ENCODE measurements at regions not wholly inside any gene's neighbourhood (a gene's known extent, or its start where the extent isn't known, plus 50 kb on each side); places are given as distances from the start of the nearest gene placed in this dataset.

- no peaks in the 10 kb centered on the region for H3K9me2 ChIP-seq (ENCODE audit: insufficient read depth, low read length)
- no peak overlapping the region for H3K4me2 ChIP-seq (ENCODE audit: low read length)
- H3K27me3 ChIP-seq (ENCODE audit: insufficient read depth, low read depth, low read length) = no peaks in the 10 kb centered on the region
- H4K20me1 ChIP-seq (ENCODE audit: insufficient read depth) = no peaks in the 10 kb centered on the region
- H3K36me3 ChIP-seq (ENCODE audit: insufficient read depth, low read length) = no peaks in the 10 kb centered on the region
- no peak overlapping the region for H2AFZ ChIP-seq (ENCODE audit: low read depth, low read length)
- no peaks in the 10 kb centered on the region for H3K9me3 ChIP-seq (ENCODE audit: low read length)
- no peak for TF ChIP-seq CTCF (IDR thresholded peaks at IDR 0.05; ENCODE audit: poor library complexity, severe bottlenecking)
- TF ChIP-seq RAD21 (conservative IDR thresholded peaks at IDR 0.05) = no peak
- H3K4me3 ChIP-seq (ENCODE audit: low read length) = no peak overlapping the region
- no peaks in the 10 kb centered on the region for H3F3A ChIP-seq (ENCODE audit: insufficient read depth, low read length, poor library complexity, severe bottlenecking)
- no peak overlapping the region for H3K27ac ChIP-seq (ENCODE audit: low read length)
- no peak overlapping the region for H3K9ac ChIP-seq (ENCODE audit: low read length)
- no peaks in the 10 kb centered on the region for H3K79me2 ChIP-seq (replicated peaks; ENCODE audit: insufficient read depth, low read length)
Observed at GRCh38 chr10:18875477-18875876, 173.1 kb upstream of the MALRD1 start.

GRCh38 chr10:18879284-18879683 lies 169.3 kb upstream of the MALRD1 start:
- H2AFZ ChIP-seq (ENCODE audit: low read depth, low read length) = no peak overlapping the region
- H3K79me2 ChIP-seq (replicated peaks; ENCODE audit: insufficient read depth, low read length) = no peaks in the 10 kb centered on the region
- H3K9me2 ChIP-seq (ENCODE audit: insufficient read depth, low read length) = no peaks in the 10 kb centered on the region
- H3F3A ChIP-seq (ENCODE audit: insufficient read depth, low read length, poor library complexity, severe bottlenecking) = no peaks in the 10 kb centered on the region
- TF ChIP-seq RAD21 (conservative IDR thresholded peaks at IDR 0.05) (no peak), EZH2 (IDR thresholded peaks at IDR 0.05; ENCODE audit: borderline replicate concordance, insufficient read depth, low read length, poor library complexity, severe bottlenecking) (no peak), TAF1 (IDR thresholded peaks at IDR 0.05; ENCODE audit: low read depth) (no peak), MXI1 (conservative IDR thresholded peaks at IDR 0.05; ENCODE audit: poor library complexity, severe bottlenecking) (no peak), EP300 (conservative IDR thresholded peaks at IDR 0.05; ENCODE audit: poor library complexity, severe bottlenecking) (no peak), POLR2AphosphoS5 (IDR thresholded peaks at IDR 0.05) (no peak), CTCF (IDR thresholded peaks at IDR 0.05; ENCODE audit: poor library complexity, severe bottlenecking) (no peak), SMC3 (conservative IDR thresholded peaks at IDR 0.05; ENCODE audit: poor library complexity) (no peak)
- no peak overlapping the region for H3K4me2 ChIP-seq (ENCODE audit: low read length)
- no peak overlapping the region for H3K27ac ChIP-seq (ENCODE audit: low read length)
- no peaks in the 10 kb centered on the region for H3K36me3 ChIP-seq (ENCODE audit: insufficient read depth, low read length)
- H3K9ac ChIP-seq (ENCODE audit: low read length) = no peak overlapping the region
- H4K20me1 ChIP-seq (ENCODE audit: insufficient read depth) = no peaks in the 10 kb centered on the region
- H3K27me3 ChIP-seq (ENCODE audit: insufficient read depth, low read depth, low read length) = no peaks in the 10 kb centered on the region
- no peaks in the 10 kb centered on the region for H3K9me3 ChIP-seq (ENCODE audit: low read length)
- H3K4me3 ChIP-seq (ENCODE audit: low read length) = no peak overlapping the region

GRCh38 chr10:18880530-18880929 lies 168.1 kb upstream of the MALRD1 start:
- Histone ChIP-seq H3K4me3 (ENCODE audit: low read length) (no peak overlapping the region), H3F3A (ENCODE audit: insufficient read depth, low read length, poor library complexity, severe bottlenecking) (no peaks in the 10 kb centered on the region), H3K9ac (ENCODE audit: low read length) (no peak overlapping the region), H3K27me3 (ENCODE audit: insufficient read depth, low read depth, low read length) (no peaks in the 10 kb centered on the region), H3K36me3 (ENCODE audit: insufficient read depth, low read length) (no peaks in the 10 kb centered on the region), H3K9me3 (ENCODE audit: low read length) (no peaks in the 10 kb centered on the region), H3K27ac (ENCODE audit: low read length) (no peak overlapping the region), H2AFZ (ENCODE audit: low read depth, low read length) (no peak overlapping the region), H3K9me2 (ENCODE audit: insufficient read depth, low read length) (no peaks in the 10 kb centered on the region), H4K20me1 (ENCODE audit: insufficient read depth) (no peaks in the 10 kb centered on the region), H3K4me2 (ENCODE audit: low read length) (no peak overlapping the region), H3K79me2 (replicated peaks; ENCODE audit: insufficient read depth, low read length) (no peaks in the 10 kb centered on the region)
- TF ChIP-seq RAD21 (conservative IDR thresholded peaks at IDR 0.05) = no peak
- TF ChIP-seq CTCF (IDR thresholded peaks at IDR 0.05; ENCODE audit: poor library complexity, severe bottlenecking) = no peak
- TF ChIP-seq SMC3 (conservative IDR thresholded peaks at IDR 0.05; ENCODE audit: poor library complexity) = no peak
- TF ChIP-seq MXI1 (conservative IDR thresholded peaks at IDR 0.05; ENCODE audit: poor library complexity, severe bottlenecking) = no peak
- no peak for TF ChIP-seq REST (IDR thresholded peaks at IDR 0.05; ENCODE audit: borderline replicate concordance)
- TF ChIP-seq EP300 (conservative IDR thresholded peaks at IDR 0.05; ENCODE audit: poor library complexity, severe bottlenecking) = no peak
- no peak for TF ChIP-seq EZH2 (IDR thresholded peaks at IDR 0.05; ENCODE audit: borderline replicate concordance, insufficient read depth, low read length, poor library complexity, severe bottlenecking)
- no peak for TF ChIP-seq TAF1 (IDR thresholded peaks at IDR 0.05; ENCODE audit: low read depth)
- TF ChIP-seq POLR2AphosphoS5 (IDR thresholded peaks at IDR 0.05) = no peak
